GM21529 (cell line): ENCODE measurements at regions not wholly inside any gene's neighbourhood (a gene's known extent, or its start where the extent isn't known, plus 50 kb on each side); places are given as distances from the start of the nearest gene placed in this dataset.
"Not testable (repeated sequence)": the region's sequence is repeated elsewhere in the genome, so short reads cannot be mapped to it uniquely, and the experiment has no call there.

Source experiments
- ATAC-seq: cut with Tn5 transposase; IDR thresholded peaks from one replicate; pipeline ENCODE4 v1.9.1; 2021; ENCODE audit not compliant: unreplicated experiment

DNA sequence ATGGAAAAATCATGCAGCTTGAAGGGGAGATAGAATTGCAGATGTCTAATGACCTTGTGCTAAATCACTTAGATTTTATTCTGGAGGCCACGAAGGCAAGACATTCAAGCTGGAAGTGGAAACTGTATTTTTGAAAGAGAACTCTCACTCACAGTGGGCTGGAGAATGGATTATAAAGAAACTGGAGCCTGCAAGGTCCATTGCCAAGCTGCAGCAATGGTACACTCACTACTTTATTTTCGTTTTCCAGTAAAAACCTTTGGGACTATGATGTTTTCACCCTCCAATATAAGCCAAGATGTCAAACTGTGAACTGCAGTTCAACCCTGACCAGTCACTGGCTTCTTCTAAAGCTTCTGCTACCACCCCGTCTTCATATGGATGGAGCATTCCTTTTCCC, 62.0 kb downstream of the SKIDA1 start:
- ATAC-seq: no peak

DNA sequence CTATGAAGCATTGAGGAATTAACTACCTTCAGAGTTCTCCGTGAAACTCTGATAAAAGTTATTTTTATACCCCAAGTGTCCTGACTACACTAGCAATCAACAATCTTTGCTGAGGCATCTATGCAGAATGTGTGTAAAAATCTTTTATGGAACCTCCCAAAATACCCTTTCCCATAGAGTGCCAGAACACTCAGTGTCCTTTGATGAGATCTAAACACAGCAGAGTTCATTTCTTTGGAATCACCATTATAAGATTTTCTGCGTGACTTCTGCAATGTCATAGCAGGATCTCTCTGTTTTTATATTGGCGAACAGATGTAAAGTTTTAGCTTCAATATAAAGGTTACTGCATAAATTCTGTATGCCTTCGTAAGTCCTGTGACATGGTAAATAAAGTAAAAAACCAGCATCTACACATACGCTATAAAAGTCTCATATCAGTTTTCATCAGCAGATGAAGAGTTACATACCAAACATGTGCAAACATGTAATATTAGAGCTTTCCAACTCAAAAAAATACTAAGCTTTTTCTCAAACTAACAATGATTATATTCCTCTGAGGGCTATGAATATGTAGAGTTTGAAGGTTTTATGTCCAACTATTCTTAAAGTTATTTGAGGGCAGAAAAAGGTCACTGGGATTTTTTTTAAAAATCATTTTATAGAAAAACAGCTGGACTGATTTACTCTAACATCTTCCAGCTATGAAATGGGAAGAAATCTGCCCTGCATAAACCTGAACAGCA, 67.2 kb downstream of the SKIDA1 start:
- ATAC-seq: no peak

DNA sequence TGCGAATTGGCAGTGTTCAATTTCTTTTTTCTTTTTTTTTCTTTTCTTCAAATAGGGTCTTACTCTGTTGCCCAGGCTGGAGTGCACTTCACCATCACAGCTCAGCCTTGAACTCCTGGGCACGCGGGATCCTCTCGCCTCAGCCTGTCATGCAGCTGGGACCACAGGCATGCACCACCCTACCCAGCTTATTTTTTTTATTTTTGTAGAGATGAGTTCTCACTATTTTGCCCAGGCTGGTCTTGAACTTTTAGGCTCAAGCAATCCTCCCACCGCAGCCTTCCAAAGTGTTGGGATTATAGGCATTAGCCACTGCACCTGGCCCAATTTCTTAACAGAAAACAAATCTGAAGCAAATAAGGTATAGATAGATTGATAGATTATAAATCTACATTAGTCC, 69.3 kb downstream of the SKIDA1 start:
- ATAC-seq: no peak

DNA sequence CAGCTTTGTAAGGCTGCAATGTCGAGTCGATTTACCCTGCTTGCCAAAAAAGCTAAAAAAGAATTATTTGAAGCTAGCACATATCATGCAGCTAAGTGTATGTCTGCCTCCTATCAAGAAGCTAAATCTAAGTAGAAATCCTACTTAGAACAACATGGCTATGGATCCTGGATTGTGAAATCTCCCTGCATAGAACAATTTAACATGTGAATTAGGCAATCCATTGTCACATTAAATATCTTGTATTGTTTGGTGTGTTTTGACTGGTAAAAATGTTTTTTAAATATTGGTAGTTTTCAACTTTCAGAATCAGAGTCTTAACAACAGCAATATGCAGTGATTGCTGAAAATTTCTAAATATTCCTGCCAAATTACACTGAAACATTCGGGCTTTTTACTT, 73.3 kb downstream of the SKIDA1 start:
- no peak for ATAC-seq

DNA sequence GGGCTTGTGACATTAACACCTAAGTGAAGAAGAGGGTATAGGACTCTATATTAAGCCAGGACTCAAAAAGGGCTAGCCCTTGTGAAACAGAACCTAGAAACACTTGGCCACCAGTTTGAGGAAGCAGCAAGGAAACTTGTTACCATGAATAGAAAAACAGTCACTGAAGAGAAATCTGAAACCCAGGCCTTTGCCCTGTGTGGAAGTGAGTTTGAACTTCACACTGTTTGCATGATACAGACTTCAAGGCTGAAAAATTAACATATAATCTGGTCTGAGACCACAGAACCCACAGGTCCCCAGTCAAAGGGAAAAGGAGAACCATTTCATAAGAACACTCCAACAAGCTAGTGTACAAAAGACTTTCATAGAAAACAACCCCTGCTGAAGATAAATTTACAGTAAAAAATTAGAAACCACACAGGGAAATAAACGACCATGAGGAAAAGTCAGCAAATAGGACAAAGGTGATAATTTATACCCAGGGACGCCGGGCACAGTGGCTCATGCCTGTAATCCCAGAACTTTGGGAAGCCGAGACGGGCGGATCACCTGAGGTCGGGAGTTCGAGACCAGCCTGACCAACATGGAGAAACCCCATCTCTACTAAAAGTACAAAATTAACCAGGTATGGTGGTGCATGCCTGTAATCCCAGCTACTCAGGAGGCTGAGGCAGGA, 76.1 kb downstream of the SKIDA1 start:
- peak; percentile 90 for ATAC-seq

DNA sequence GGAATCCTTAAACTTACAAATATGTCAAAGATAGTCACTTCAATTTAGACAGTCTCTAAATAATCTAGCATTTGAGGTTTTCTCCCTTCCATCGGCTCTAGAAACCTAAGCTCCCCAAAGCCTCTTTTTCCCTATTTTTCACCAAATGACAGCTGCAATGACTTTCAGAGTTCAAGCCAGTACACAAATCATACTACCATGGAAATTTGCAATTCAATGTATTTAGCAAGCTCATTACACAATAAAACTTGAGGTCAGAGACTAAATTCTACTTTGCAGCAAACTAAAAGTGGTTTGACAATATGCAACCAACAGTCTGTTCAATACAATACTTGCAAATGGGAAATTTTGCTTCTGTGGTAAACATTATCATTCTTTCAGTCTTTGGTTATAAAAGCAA, 80.3 kb downstream of the SKIDA1 start:
- no peak for ATAC-seq

DNA sequence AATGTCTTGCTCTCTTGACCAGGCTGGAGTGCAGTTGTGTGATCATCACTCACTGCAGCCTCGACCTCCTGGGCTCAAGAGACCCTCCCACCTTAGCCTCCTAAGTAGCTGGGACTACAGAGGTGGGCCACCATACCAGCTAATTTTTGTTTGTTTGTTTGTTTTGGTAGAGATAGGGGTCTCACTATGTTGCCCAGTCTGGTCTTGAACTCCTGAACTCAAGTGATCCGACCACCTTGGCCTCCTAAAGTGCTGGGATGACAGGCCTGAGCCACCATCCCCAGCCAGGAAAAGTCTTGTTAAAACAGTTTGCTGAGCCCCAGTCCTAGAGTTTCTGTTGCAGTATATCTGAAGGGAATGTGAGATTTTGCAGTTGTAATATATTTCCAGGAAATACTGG, 83.9 kb downstream of the SKIDA1 start:
- ATAC-seq: no peak

DNA sequence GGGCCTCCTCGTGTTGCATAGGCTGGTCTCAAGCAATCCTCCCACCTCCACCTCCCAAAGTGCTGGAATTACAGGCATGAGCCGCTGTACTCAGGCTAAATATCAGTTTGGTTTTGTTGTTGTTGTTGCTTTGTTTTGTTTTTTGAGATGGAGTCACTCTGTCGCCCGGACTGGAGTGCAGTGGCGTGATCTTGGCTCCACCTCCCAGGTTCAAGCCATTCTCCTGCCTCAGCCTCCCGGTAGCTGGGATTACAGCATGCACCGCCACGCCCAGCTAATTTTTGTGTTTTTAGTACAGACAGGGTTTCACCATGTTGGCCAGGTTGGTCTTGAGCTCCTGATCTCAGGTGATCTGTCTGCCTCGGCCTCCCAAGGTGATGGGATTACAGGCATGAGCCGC, 86.6 kb downstream of the SKIDA1 start:
- not testable (repeated sequence) for ATAC-seq

DNA sequence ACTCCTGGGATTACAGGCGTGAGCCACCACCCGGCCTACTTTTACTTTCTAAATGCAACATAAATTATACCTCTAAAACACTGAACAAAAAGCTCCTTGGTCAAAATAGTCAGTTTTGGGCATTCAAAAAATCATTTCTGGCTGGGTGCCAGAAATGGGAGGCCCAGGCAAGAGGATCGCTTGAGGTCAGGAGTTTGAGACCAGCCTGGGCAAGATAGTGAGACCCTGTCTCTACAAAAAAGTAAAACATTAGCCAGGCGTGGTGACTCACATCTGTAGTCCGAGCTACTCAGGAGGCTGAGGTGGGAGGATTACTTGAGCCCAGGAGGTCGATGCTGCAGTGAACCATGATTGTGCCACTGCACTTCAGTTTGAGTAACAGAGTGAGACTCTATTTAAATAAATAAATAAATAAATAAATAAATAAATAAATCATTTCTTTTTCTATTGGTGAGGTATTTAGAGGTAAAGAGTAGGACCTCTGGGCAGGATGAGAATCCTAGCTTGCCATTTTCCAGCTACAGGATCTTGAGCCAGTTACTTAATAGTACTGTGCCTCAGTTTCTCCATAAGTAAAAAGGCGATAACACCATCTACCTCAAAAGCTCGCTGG, 87.6 kb downstream of the SKIDA1 start:
- ATAC-seq: no peak

DNA sequence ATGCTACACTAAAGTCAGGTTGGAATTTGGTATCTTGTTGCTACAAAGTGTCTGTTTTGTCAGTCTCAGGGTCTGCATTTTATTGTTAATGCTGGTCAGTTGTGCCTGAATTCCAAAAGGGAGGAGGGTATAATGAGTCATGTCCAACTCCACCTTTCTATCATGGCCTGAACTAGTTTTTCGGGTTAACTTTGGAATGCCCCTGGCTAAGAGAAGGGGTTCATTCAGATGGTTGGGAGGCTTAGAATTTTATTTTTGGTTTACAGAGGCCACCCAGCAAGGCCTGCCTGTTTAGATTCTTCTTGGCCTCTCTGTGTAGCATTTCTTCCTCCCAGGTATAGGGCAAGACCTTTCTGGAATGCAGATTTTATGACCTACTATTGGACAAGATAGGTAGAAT, 93.2 kb downstream of the SKIDA1 start:
- ATAC-seq: no peak

DNA sequence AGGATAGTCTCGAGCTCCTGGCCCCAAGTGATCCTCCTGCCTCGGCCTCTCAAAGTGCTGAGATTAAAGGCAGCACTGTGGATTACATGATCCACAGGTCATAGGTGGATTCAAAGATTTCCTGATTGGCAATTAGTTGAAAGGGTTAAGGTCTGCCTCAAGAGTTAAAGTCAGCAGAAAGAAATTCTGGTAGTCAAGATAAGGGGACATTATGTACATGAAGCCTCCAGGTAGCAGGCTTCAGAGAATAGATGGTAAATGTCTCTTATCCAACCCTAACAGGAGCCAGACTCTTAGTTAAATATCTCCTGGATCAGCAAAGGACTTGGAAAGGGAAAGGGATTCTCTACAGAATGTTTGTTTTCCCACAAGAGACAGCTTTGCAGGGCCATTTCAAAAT, 93.7 kb downstream of the SKIDA1 start:
- ATAC-seq: no peak

DNA sequence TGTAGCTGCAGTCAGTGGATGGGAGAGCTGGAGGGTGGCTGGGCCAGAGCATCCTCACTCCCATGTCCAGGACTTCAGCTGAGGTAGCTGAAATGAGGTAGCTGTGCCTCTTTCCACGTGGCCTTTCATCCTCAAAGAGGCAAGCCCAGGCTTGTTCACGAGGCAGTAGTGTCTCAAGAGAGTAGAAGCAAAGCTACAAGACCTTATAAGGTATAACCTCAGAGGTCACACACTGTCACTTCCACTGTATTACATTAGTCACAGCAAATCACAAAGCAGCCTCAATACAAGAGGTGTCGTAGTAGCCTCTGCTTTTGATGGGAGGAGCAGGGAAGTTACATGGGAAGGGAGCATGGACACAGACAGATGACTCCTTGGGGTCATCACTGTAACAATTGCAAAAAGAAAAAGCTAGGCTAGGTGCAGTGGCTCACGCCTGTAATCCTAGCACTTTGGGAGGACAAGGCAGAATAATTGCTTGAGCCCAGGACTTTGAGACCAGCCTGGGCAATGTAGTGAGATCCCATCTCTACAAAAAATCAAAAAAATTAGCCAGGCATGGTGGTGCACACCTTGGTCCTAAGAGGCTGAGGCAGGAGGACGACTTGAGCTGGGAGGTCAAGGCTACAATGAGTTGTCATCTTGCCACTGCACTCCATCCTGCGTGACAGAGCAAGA, 97.5 kb downstream of the SKIDA1 start:
- no peak for ATAC-seq

DNA sequence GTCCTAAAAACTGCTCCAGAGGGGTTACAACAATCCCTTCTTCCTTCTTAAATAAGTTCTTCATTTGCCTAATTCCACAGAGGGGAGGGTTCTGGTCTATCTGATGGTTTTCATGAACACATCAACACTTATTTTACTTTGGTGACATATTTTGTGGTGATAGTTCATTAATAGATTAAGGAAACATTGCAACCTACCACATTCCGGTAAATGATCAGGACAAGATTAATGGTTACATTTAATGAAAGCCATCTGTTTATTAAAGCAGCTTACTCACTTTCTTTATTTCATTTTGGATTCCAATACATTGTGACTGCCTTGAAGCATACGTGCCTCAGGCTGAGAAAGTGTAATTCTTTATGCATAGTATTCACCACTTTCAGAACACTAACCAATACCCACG, 101.0 kb downstream of the SKIDA1 start:
- no peak for ATAC-seq

DNA sequence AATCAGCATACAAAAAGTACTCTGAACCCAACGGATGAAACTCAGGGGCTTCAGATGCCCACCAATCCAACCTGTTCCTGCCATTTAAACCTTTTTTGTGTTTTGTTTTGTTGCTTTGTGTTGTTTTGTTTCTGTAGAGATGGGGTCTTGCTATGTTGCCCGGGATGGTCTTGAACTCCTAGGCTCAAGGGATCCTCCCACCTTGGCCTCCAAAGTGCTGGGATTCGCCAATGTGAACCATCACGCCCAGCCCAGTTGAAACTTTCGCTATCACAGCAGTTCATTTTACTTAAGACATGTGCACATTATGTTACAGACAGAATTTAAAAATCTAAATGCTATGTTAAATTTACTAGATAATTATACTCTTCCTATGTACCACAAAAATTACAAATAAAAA, 101.6 kb downstream of the SKIDA1 start:
- ATAC-seq: no peak

DNA sequence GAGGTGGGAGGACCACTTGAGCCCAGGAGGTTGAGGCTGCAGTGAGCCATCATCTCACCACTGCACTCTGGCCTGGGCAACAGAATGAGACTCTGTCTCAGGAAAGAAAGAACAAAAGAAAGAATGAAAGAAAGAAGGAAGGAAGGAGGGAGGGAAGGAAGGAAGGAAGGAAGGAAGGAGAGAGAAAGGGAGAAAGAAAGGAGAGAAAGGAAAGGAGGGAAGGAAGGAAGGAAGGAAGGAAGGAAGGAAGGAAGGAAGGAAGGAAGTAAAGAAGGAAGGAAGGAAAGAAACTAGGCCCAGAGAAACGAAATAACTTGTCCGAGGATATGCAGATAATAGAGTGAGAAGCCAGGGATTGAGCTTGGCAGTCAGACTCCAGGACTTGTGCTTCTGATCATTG, 102.1 kb downstream of the SKIDA1 start:
- ATAC-seq: no peak

DNA sequence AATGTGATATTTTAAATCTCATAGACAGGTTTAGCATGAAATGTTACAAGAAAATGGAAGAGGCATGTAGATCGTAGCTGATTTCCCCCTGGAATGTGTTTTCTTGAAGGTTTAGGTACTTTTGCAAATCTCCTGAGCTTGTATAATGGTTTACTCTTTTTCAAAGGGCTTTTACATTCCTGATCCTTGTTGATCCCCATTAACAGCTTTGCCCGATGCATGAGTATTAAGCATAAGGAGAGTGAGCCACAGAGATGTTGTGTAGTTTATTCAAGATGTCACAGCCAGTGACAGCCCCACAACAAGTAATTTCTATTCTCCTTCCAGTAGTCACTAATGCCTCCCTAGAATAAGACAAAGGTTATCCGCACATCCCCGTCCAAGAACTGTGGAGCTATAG, 103.7 kb downstream of the SKIDA1 start:
- ATAC-seq: no peak

DNA sequence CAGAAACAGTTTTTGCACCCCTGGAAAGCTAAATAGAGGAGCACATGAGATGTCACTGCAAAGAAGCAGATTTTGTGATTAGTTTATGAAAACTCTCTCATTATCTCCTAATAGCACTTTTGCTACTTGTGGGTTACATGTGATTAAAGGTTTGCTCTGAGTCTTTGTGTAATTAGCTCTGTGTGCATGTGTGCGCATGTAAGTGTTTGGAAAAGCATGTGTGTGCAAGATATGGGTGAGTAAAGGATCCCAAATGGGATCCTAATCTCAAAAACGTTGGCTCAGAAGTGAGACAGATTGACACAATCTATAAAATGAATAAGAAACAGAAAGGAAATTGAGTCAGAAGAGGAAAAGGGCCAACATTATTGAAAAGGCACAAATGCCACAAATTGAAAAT, 104.5 kb downstream of the SKIDA1 start:
- ATAC-seq: no peak

DNA sequence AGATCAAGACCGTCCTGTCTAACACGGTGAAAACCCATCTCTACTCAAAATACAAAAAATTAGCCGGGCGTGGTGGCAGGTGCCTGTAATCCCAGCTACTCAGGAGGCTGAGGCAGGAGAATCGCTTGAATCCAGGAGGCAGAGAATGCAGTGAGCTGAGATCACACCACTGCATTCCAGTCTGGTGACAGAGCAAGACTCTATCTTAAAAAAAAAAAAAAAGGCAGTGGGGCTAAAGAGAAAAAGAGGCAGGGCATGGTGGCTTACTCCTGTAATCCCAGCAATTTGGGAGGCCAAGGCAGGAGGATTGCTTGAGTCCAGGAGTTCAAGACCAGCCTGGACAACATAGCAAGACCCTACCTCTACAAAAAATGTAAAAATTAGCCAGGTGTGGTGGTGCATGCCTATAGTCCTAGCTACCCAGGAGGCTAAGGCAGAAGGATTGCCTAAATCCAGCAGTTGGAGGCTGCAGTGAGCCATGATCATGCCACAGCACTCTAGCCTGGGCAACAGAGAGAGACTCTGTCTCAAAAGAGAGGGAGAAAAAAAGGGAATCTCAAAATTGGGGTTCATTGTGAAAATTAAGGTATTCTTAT, 106.4 kb downstream of the SKIDA1 start:
- ATAC-seq: not testable (repeated sequence)

DNA sequence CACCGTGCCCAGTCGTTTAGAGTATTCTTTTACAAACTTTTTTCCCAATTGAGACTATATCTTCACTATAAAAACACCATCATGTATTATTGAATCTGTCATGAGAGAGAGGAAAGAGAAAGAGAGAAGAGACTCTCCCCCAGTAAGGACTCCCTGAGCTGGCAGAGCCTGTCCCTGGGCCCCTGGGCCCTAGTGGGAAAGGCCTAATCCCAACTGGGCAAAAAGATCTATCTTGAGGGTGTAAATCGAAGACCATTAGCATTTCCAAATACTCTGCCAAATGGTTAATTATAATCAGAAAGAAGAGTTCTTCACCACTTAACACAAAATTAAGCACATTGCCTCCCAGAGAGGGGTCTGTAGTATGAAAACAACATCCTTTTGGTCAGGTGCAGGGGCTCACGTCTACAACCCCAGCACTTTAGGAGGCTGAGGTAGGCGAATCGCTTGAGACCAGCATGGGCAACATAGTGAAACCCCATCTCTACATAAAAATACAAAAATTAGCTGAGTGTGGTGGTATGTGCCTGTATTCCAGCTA, 108.2 kb downstream of the SKIDA1 start:
- ATAC-seq: no peak

DNA sequence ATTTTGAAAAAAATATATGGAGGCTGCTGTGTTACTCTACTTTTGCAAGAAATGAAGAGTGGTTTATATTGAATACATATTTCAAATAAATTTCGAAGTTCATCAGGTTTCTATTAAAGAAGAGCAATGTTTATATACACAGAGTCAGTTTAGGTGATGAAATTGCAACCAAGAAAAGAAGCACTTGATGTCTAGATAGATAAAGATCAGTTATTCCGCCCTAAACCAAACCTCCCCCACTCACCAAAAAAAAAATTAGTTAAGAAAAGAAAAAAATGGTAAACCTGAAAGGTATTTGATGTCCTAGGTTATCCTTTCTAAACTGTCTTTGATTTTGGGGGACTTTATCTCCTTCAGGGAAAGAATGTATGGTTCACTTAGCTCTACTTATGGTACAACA, 111.8 kb downstream of the SKIDA1 start:
- ATAC-seq: no peak

DNA sequence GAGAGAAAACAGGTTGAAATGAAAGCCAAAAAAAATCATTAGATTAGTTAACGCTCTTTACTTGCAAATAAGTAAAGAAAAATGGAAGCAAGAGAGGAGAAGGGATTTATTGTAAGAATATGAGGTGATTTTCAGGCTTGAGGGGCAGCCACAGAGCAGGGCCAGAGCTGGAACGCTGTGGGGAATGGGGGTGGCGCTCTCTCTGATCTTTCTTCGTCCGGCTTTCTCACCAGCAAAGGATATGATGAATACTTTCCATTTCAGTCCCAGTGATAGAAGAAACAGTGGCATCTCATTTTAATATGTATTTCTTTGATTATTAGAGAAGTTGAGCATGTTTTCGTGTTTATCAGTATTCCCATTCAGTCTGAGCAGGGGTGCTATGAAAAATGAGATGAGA, 112.2 kb downstream of the SKIDA1 start:
- ATAC-seq: no peak
